Fibroblast of villous mesenchyme (primary cell): ENCODE measurements at regions not wholly inside any gene's neighbourhood (a gene's known extent, or its start where the extent isn't known, plus 50 kb on each side); places are given as distances from the start of the nearest gene placed in this dataset.

Experiments
- DNase-seq: peaks from one replicate; pipeline ENCODE4 v3.0.0-alpha.2; 2010; ENCODE audit warnings: low read depth
- H3K4me3 ChIP-seq: 2 replicates; pipeline ENCODE4 v1.5.1; 2011; ENCODE audit warnings: low read depth, mild to moderate bottlenecking, low read length
- TF ChIP-seq, protein P1 (sequence below): IDR thresholded peaks from 2 replicates; pipeline ENCODE4 v1.5.1; 2012; ENCODE audit warnings: low read depth, mild to moderate bottlenecking, low read length; ENCODE audit not compliant: insufficient read depth

- no peak overlapping the region for H3K4me3 ChIP-seq
- TF ChIP-seq, protein P1, sequence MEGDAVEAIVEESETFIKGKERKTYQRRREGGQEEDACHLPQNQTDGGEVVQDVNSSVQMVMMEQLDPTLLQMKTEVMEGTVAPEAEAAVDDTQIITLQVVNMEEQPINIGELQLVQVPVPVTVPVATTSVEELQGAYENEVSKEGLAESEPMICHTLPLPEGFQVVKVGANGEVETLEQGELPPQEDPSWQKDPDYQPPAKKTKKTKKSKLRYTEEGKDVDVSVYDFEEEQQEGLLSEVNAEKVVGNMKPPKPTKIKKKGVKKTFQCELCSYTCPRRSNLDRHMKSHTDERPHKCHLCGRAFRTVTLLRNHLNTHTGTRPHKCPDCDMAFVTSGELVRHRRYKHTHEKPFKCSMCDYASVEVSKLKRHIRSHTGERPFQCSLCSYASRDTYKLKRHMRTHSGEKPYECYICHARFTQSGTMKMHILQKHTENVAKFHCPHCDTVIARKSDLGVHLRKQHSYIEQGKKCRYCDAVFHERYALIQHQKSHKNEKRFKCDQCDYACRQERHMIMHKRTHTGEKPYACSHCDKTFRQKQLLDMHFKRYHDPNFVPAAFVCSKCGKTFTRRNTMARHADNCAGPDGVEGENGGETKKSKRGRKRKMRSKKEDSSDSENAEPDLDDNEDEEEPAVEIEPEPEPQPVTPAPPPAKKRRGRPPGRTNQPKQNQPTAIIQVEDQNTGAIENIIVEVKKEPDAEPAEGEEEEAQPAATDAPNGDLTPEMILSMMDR, result no peak
- peak; percentile 6 for DNase-seq
Observed at GRCh38 chr4:19623866-19624265, 627.8 kb upstream of the SLIT2 start.

DNA sequence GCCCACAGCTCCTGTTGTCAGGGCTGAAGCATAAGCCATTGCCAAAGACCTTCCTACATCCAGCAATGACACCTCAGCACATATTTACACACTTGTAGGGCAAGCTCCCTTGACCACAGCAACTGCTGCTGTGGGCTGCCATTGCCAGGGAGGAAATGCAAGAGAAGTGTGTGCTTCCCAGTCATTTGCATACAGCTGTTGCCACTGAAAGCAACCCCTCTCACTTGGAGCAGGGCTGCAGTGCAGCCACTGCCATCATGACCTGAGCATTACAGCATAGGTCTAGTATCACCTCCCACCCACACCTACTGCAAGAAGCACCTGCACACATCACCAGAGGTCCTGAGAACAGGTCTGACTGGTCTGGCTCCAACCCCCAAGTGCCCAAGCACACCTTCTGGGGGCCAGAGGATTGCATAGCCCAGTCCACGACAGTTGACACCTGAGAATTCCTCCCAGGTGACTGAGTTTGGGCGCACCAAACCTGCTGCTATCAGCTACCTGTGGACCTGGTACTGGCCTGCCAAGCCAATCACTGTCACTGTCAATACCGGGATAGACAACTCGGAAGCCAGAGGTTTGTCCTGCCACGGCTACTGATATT is 636.5 kb upstream of the SLIT2 start:
- no peak overlapping the region for H3K4me3 ChIP-seq
- DNase-seq, result no peak
- TF ChIP-seq, protein P1, result no peak

DNA sequence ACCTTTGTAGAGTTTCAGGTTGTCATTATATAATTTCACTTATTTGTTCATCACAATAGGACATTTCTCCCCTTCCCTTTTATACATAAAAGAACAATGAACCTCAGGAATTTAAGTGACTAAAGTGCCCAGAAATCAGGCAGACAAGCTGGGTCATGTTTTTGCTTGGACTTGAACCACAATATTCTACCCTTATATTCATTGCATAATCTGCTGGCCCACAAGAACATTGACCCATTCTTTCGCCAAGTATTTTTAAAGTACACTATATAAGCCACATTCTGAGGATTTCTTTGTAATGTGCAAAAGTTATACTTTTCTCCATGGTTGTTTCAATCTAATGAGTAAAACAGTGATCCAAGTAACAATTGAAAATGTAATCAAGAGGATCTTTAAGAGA is 637.5 kb upstream of the SLIT2 start:
- TF ChIP-seq, protein P1, result no peak

DNA sequence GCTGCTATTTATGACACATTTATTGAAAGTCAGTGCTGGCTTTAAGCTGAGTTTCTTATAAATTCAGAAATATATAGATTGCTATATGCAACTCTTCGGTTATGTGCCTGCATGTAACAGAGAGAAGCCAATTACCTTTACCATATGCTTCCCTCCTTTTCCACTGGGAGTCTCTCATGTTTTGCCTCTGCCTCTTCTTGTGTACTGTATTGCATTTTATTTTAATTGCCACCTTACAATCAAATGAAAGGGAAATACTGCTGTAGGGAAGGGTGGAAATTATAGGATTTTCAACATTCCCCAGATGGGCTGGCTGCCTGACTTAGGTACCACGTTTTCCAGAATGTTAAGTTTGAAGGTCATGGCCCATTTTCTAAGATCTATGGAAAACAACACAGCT is 655.4 kb upstream of the SLIT2 start:
- no peak for DNase-seq
- no peak overlapping the region for H3K4me3 ChIP-seq
- TF ChIP-seq, protein P1, result no peak

More for the DNA sequence above, 637.5 kb upstream of the SLIT2 start:
- no peak overlapping the region for H3K4me3 ChIP-seq
- no peak for DNase-seq

- TF ChIP-seq, protein P1, result no peak
- DNase-seq, result no peak
- no peak overlapping the region for H3K4me3 ChIP-seq
Observed at GRCh38 chr4:19592391-19592790, 659.3 kb upstream of the SLIT2 start.

DNA sequence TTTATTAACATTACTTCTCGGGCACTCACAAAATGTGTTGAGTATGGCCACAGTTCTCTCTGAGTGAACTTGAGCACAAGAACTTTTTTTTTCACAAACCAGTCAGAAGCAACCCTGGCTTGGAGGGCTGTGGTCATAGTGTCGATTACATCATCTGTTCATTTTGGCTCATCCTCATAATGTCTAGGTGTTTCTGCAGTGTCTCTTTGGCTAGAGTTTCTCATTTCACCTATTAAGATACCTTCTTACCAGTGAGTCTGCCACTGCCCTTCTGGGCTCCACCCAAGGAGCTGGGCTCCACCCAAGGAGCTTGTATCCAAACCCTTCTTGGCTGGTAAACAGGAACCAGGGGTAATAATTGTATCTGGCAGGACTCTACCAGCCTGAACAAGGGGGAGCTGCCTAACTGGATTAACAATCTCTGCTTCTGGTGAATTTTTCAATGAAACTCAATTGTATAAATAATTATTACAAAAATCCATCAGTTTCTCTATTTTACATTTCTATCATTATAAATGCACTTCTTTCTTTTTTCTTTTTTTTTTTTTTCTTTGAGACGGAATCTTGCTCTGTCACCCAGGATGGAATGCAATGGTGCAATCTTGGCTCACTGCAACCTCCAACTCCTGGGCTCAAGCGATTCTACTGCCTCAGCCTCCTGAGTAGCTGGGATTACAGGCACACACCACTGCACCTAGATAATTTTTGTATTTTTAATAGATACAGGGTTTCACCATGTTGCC is 667.7 kb upstream of the SLIT2 start:
- TF ChIP-seq, protein P1, result no peak
- no peak overlapping the region for H3K4me3 ChIP-seq
- no peak for DNase-seq
